ENCODE measurements at regions not wholly inside any gene's neighbourhood (a gene's known extent, or its start where the extent isn't known, plus 50 kb on each side); places are given as distances from the start of the nearest gene placed in this dataset.

- TF ChIP-seq TAF1 (conservative IDR thresholded peaks at IDR 0.05) (no peak), RAD21 (IDR thresholded peaks at IDR 0.05) (no peak), CTCF (IDR thresholded peaks at IDR 0.05; ENCODE audit: low read depth, low read length, missing input control) (no peak), YY1 (IDR thresholded peaks at IDR 0.05) (no peak), MAX (IDR thresholded peaks at IDR 0.05) (no peak), JUND (IDR thresholded peaks at IDR 0.05) (no peak), GABPA (IDR thresholded peaks at IDR 0.05 in 1 of 2, conservative IDR thresholded peaks at IDR 0.05 in 1 of 2) (no peak), RXRA (IDR thresholded peaks at IDR 0.05) (no peak), FOXA1 (IDR thresholded peaks at IDR 0.05) (no peak), HNF4A (conservative IDR thresholded peaks at IDR 0.05) (no peak)
- no peaks in the 10 kb centered on the region for H3K36me3 ChIP-seq (ENCODE audit: control insufficient read depth in 4 of 4, insufficient read depth in 3 of 4, low read depth in 1 of 4, low read length in 3 of 4)
- H3K9me3 ChIP-seq (ENCODE audit: control insufficient read depth in 4 of 4, low read length in 3 of 4) = peaks cover 0 to 2% (median under 1%) of the 10 kb centered on the region in 4 donors
- H3K4me3 ChIP-seq (ENCODE audit: low read depth in 1 of 3, low read length in 3 of 3) = no peak overlapping the region
- peaks cover 0 to 5% (median 0%) of the 10 kb centered on the region in 4 donors for H3K27me3 ChIP-seq (ENCODE audit: control insufficient read depth in 4 of 4, insufficient read depth in 4 of 4, low read length in 3 of 4)
- H3K9ac ChIP-seq (ENCODE audit: low read depth in 1 of 2, low read length in 2 of 2) = no peak overlapping the region
- H3K4me1 ChIP-seq (ENCODE audit: control insufficient read depth in 4 of 4, insufficient read depth in 4 of 4, low read length in 3 of 4) = no peaks in the 10 kb centered on the region
- WGBS = 84% methylated on average over 11 of the region's 11 CpGs
- no peak for DNase-seq (ENCODE audit: low spot score)
- no peak overlapping the region for H3K27ac ChIP-seq (ENCODE audit: low read depth in 1 of 2, low read length in 2 of 2)
Observed at GRCh38 chr19:30318936-30319335, 53.2 kb upstream of the ZNF536 start.

GRCh38 chr19:30319411-30319810 is 52.8 kb upstream of the ZNF536 start:
- Histone ChIP-seq H3K9me3 (ENCODE audit: control insufficient read depth in 4 of 4, low read length in 3 of 4) (peaks cover 0 to 2% (median under 1%) of the 10 kb centered on the region in 4 donors), H3K9ac (ENCODE audit: low read depth in 1 of 2, low read length in 2 of 2) (no peak overlapping the region), H3K36me3 (ENCODE audit: control insufficient read depth in 4 of 4, insufficient read depth in 3 of 4, low read depth in 1 of 4, low read length in 3 of 4) (no peaks in the 10 kb centered on the region), H3K4me3 (ENCODE audit: low read depth in 1 of 3, low read length in 3 of 3) (no peak overlapping the region), H3K4me1 (ENCODE audit: control insufficient read depth in 4 of 4, insufficient read depth in 4 of 4, low read length in 3 of 4) (no peaks in the 10 kb centered on the region), H3K27ac (ENCODE audit: low read depth in 1 of 2, low read length in 2 of 2) (no peak overlapping the region), H3K27me3 (ENCODE audit: control insufficient read depth in 4 of 4, insufficient read depth in 4 of 4, low read length in 3 of 4) (peaks cover 0 to 5% (median 0%) of the 10 kb centered on the region in 4 donors)
- WGBS = 62% methylated on average over 2 of the region's 2 CpGs
- DNase-seq (ENCODE audit: low spot score) = no peak
- no peak for TF ChIP-seq MAX (IDR thresholded peaks at IDR 0.05)
- no peak for TF ChIP-seq TAF1 (conservative IDR thresholded peaks at IDR 0.05)

GRCh38 chr19:30319876-30320275 is 52.3 kb upstream of the ZNF536 start:
- Histone ChIP-seq H3K36me3 (ENCODE audit: control insufficient read depth in 4 of 4, insufficient read depth in 3 of 4, low read depth in 1 of 4, low read length in 3 of 4) (no peaks in the 10 kb centered on the region), H3K27me3 (ENCODE audit: control insufficient read depth in 4 of 4, insufficient read depth in 4 of 4, low read length in 3 of 4) (peaks cover 0 to 5% (median 0%) of the 10 kb centered on the region in 4 donors), H3K4me1 (ENCODE audit: control insufficient read depth in 4 of 4, insufficient read depth in 4 of 4, low read length in 3 of 4) (no peaks in the 10 kb centered on the region), H3K9me3 (ENCODE audit: control insufficient read depth in 4 of 4, low read length in 3 of 4) (peaks cover 0 to 2% (median under 1%) of the 10 kb centered on the region in 4 donors), H3K9ac (ENCODE audit: low read depth in 1 of 2, low read length in 2 of 2) (no peak overlapping the region), H3K27ac (ENCODE audit: low read depth in 1 of 2, low read length in 2 of 2) (no peak overlapping the region), H3K4me3 (ENCODE audit: low read depth in 1 of 3, low read length in 3 of 3) (no peak overlapping the region)
- no peak for DNase-seq (ENCODE audit: low spot score)
- no peak for TF ChIP-seq EGR1 (IDR thresholded peaks at IDR 0.05; ENCODE audit: low read depth in 2 of 2)
- TF ChIP-seq CTCF (IDR thresholded peaks at IDR 0.05; ENCODE audit: low read depth, low read length, missing input control) = no peak
- no peak for TF ChIP-seq REST (IDR thresholded peaks at IDR 0.05)

Measured in liver (tissue), 8 donors.